ENCODE measurements at regions not wholly inside any gene's neighbourhood (a gene's known extent, or its start where the extent isn't known, plus 50 kb on each side); places are given as distances from the start of the nearest gene placed in this dataset.
"Not testable (repeated sequence)": the region's sequence is repeated elsewhere in the genome, so short reads cannot be mapped to it uniquely, and the experiment has no call there.

DNA sequence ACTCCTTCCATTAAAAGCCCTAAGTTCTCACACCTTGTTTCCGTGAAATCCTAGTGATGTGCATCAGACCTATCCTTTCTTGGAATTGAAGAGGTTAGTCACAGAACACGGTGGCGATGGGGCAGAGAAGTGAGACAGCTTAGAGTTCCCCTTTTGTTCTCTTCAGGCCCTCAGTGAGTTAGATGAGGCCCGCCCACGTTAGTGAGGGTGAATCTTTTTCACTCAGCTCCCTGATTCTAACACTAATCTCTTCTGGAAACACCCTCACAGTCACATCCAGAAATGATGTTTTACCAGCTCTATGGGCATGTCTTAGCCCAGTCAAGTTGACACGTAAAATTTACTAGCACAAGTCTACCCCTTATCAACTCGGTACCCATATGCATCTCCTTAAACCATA is 172.7 kb upstream of the NOX3 start:
- peak; percentile 56 for DNase-seq

- DNase-seq, result not testable (repeated sequence)
These were observed 172.1 kb upstream of the NOX3 start for GRCh38 chr6:155627722-155628212.

GRCh38 chr6:155623450-155624178 is 168.0 kb upstream of the NOX3 start:
- no peak for DNase-seq

GRCh38 chr6:155614606-155615005 is 159.0 kb upstream of the NOX3 start:
- DNase-seq, result no peak

DNA sequence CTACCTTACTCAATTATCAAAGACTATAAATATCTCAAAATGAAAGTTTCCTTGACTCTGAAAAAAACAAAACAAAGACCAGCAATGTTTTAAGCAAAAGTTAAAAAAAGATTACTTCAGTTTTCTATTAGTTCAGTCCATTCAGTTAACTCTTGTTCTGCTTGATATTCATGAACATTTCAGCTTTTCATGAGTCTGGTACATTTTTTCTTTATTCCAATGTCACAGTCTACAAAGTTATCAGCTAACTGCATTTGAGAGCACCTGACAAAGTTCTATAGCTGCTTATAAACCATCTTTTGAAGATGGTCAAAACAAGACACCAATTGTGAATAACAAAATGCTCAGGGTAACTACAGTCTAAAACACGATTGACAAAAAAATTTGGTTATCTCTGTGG is 156.1 kb upstream of the NOX3 start:
- DNase-seq, result no peak

DNA sequence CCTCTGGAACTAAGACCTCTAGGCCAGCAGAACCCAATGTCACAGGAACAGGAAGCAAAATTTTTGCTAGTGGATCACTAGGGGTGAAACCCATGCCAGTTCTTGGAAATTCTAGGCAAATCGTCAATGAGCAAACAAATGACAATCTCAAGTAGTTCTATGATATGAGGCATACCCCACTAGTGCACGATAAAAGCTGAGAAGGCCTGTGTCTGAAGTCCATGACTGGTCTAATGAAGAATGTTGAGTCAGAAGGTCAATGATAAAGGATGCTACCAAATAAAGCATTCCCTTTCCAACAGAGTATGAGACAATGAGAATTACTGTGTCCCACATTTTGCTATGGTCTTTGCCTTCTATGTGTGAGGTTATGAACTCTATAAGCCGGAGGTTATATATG is 149.4 kb upstream of the NOX3 start:
- DNase-seq, result no peak

DNA sequence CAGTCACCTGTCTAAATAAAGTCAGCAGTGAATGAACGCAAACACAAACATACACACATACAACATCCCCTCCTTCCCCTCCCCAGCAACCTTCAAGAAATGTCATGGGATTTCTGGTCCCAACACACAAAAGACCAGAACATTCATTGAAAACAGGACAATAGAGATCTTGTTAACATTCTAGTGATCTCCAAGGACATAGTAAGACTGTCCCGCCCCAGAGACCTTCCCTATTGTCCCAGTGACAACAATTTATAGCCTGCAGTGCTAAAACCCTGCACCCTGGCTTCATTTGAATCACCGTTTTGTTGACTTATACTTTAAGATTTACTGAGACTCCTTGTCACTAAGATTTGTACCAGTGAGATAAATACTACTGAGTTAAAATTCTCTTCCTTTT is 143.9 kb upstream of the NOX3 start:
- DNase-seq, result no peak

DNA sequence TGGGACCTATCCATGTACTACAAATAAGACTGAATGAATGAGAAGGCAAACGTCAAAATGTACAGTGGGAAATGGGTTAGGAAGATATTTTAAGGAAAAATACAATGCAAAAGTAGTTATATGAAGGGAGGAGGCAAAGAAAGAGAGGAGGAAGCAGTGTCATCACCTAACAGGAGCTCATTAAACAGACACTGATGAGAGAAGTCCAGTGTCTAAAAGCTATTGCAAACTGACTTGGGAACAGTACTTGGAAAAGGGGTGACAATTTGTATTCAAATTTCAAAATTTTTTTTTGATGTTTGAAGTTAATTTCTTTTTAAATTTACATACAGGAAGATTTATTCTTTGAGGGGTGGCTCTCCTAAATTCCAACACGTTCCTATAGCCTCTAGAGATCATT is 143.5 kb upstream of the NOX3 start:
- no peak for DNase-seq

DNA sequence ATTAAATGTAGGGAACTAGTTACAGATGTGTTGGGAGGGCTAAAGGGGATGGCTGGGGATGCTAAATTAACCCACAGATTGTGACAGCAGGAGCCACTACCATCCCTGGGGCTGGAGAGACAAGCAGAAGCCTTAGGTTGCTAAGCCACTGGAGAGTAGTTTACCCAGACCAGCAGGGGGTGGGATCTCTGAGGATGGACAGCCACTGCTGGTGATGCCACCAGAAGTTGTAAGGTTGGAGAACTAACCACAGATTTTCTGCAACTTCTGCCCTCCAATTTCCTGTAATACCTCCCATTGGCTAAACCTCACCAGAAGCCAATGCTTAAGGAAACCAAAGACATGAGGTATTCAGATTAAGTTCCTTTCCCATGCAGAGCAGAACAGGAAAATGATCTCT is 139.6 kb upstream of the NOX3 start:
- DNase-seq, result no peak

- no peak for DNase-seq
These were observed 136.1 kb upstream of the NOX3 start for GRCh38 chr6:155591741-155592140.

GRCh38 chr6:155589190-155589589 is 133.6 kb upstream of the NOX3 start:
- DNase-seq, result no peak

DNA sequence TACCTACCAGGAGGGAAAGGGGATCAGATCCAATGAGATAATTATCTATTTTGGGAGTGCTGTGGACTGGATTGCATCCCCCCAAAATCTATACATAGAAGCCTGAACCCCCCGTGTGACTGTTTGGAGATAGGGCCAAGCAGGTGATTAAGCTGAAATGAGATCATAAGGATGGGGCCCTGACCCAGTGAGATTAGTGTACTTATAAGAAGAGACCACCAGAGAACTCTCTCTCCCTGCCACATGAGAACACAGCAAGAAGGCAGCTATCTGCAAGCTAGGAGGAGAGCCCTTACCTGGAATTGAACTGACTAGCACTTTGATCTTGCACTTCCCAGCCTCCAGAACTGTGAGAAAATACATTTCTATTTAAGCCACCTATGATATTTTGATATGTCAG is 132.2 kb upstream of the NOX3 start:
- no peak for DNase-seq

DNA sequence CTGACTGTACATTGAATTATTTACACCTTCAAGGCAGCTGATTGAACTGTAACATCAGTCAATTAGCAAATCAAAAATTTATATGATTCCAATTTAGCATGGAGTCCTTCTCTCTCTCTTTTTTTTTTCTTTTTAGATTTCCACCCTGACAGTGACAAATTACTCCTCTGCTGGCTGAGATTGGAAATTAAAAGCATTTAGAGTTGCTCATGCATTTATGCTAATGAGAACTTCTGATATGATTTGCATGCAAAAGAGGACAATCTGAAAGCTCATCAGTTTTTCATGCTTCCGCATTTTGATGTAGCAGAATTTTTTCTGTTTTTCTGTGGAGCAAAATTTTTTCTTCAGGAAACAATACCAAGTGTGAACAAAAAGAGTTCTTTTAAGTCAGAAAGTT is 130.5 kb upstream of the NOX3 start:
- no peak for DNase-seq

- no peak for DNase-seq
These were observed 128.4 kb upstream of the NOX3 start for GRCh38 chr6:155584006-155584405.

DNA sequence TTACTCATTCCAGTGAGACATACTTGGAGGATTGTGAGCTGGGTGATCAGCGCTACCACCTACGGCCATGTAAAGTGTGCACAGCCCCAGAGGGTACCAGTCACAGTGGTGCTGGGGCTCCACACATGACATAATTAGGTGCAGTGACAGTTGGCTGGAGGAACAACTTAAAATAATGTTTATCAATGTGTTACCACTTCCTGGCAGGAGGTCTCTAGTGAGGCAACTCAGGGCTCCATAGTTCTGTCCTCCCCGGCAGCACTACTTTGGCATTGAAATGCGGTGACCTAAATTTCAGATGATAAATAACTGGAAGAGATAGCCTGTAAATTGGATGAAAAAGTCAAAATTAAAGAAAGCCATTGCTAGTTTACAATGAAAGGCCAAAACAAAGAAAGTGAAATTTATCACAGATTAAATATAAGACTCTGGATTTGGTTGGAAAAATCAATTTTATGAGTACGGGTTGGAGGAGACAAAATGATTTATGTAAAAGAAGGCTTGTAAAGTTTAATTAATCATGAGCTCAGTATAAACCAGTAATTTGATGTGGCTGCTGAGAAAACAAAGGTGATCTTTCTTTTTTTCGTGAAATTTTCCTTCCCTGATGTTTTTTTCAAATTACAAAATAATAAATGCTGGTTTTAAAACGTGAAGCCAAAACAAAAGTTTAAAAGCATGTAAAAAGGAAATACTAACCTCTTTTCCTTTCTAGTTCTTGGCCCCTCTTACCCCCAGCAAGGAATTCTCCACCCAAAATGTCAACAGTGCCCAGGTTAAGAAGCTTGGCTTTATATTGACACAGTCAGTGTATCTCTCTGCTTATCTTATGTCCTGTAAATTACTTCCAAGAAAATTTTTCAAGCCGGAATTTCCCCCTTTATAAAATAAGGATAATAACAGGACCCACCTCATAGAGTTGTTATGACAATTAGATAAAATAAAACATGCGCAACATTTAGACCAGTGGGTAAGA is 126.7 kb upstream of the NOX3 start:
- no peak for DNase-seq

DNA sequence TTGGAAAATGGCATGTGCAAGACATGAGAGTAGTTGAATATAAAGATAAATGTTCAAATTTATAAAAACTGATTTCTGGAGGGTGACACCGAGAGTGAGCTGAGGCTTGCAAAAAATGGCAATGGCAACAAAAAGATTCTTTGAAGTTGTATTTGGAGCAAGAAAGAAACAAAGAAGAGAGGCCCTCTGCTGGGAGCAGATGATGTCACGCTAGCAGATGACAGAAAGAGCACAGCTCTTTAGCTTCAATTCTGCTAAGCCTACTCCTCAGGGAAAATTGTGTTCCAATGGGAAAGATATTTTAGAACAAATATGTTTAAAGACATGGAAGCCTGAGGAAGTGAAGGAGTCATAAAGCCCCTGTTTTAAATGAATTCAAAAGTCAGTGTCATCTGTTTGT is 125.3 kb upstream of the NOX3 start:
- no peak for DNase-seq

GRCh38 chr6:155578251-155578650 is 122.6 kb upstream of the NOX3 start:
- no peak for DNase-seq

GRCh38 chr6:155561966-155562364 is 106.3 kb upstream of the NOX3 start:
- no peak for DNase-seq

GRCh38 chr6:155561257-155561965 is 105.8 kb upstream of the NOX3 start:
- no peak for DNase-seq

DNA sequence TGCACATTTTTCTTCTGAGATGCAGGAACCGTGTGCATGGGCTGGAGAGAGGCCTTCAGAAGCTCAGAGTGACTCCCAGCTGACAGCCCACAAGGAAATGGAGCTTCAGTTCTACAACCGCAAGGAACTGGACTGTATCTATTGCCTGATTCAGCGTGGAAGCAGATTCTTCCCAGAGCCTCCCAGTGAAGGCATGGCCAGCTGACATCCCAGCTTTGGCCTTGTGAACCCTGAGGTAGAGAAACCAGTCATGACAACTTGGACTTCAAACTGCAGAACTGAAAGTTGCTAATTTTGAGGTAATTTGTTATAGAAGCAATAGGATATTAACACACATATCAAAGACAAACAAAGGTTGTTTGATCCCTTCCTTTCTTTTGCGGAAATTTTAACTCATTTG is 94.3 kb upstream of the NOX3 start:
- no peak for DNase-seq

- no peak for DNase-seq
These were observed 93.6 kb upstream of the NOX3 start for GRCh38 chr6:155549028-155549798.

- no peak for DNase-seq
These were observed 92.9 kb upstream of the NOX3 start for GRCh38 chr6:155548576-155548975.

- DNase-seq, result no peak
These were observed 89.0 kb upstream of the NOX3 start for GRCh38 chr6:155544677-155545076.

All from activated CD4-positive, alpha-beta T cell treated with anti-CD3 and anti-CD28 coated beads, Interleukin-2, amount 50 U/mL, for 16 hours (primary cell).